ENCODE measurements at regions not wholly inside any gene's neighbourhood (a gene's known extent, or its start where the extent isn't known, plus 50 kb on each side); places are given as distances from the start of the nearest gene placed in this dataset.

DNA sequence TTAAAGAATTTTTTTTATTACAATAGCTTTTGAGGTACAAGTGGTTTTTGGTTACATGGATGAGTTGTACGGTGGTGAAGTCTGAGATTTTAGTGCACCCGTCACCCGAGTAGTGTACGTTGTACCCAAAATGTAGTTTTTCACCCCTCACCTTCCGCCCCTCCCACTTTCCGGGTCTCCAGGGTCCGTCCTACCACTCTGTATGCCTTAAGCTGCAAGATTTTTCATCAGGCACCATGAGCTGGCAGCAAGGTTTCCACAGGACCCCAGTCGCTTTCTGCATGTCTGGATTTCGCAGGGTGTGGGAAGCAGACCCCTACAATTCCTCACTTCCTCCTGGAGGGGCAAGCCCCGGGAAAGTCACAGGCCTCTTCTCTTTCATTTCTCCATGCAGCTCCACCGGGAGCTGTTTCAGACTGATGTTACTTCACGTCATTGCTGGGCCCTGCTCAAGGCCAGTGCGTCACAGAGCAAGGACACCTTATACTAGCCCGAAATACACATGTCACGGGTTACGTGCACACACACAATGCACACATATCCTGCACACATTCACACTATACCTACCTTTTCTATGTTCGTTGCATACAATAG is 179.1 kb downstream of the ZFP36L2 start:
- TF ChIP-seq, protein P1, sequence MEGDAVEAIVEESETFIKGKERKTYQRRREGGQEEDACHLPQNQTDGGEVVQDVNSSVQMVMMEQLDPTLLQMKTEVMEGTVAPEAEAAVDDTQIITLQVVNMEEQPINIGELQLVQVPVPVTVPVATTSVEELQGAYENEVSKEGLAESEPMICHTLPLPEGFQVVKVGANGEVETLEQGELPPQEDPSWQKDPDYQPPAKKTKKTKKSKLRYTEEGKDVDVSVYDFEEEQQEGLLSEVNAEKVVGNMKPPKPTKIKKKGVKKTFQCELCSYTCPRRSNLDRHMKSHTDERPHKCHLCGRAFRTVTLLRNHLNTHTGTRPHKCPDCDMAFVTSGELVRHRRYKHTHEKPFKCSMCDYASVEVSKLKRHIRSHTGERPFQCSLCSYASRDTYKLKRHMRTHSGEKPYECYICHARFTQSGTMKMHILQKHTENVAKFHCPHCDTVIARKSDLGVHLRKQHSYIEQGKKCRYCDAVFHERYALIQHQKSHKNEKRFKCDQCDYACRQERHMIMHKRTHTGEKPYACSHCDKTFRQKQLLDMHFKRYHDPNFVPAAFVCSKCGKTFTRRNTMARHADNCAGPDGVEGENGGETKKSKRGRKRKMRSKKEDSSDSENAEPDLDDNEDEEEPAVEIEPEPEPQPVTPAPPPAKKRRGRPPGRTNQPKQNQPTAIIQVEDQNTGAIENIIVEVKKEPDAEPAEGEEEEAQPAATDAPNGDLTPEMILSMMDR (conservative IDR thresholded peaks at IDR 0.05; ENCODE audit: low read depth, low read length) = no peak
- no peak overlapping the region for H3K4me3 ChIP-seq (ENCODE audit: low read depth, low read length)
- DNase-seq (ENCODE audit: low read depth) = no peak

DNA sequence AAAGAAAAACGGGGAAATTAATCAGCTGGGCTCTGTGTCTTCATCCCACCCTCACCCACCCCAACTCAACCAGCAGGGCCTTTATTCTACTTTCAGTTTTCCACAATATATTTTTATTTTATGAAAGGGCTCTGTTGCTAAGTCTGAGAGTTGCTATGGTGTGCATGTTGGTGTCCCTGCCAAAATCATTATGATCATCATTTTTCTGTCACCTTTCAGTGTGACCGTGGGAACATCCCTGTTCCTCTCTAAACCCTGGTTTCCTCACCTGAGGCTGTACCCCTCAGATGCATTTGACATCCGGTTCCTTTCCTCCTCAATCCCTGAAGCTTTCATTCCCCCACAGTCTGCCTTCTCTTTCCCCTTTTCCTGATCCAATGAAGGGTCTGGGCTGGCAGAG is 180.5 kb downstream of the ZFP36L2 start:
- no peak for DNase-seq (ENCODE audit: low read depth)
- TF ChIP-seq, protein P1 (conservative IDR thresholded peaks at IDR 0.05; ENCODE audit: low read depth, low read length) = no peak
- H3K4me3 ChIP-seq (ENCODE audit: low read depth, low read length) = no peak overlapping the region

DNA sequence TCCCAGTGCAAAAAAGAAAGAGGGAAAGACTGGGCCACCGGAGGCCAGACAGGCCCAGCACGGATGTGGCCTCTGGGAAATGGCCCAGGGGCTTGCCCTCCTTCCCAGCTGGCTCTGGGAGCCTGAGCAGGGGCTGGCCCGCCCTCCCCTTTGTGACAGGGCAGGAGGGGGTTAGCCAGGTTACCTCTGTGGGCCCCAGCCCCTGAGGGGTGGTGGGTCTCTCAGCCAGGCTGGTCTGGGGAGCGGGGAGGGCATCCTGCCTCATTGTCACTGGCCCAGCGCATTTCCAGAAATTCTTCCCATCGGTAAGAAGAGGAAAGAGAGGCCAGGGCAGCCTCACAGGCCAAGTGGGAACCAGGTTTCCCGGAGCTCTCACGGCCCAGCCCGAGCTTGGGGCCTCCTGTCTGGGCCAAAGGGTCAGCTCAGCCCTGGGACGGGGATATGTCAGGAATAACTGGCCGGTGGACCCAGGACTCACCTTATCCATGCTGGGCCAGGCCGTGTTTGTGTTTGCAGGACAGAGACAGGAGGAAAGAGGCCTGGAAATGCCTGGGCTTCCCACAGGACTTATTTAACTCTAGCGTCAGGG is 182.2 kb downstream of the ZFP36L2 start:
- no peak overlapping the region for H3K4me3 ChIP-seq (ENCODE audit: low read depth, low read length)
- no peak for DNase-seq (ENCODE audit: low read depth)
- TF ChIP-seq, protein P1 (conservative IDR thresholded peaks at IDR 0.05; ENCODE audit: low read depth, low read length) = no peak

DNA sequence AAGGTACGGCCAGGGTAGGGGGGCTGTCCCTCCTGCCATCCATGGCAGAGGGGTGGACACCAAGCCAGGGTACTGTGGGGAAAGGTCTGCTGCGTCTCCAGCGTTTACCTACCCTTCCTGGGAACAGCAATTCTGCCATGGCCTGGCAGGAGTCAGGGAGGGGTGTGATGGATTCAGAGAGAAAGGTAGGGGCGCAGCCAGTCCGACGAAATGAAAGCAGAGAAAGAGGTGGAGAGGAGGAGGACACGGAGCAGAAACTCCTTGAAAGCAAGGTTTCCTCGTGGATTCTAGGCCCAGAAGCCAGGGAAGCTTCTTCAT is 182.9 kb downstream of the ZFP36L2 start:
- TF ChIP-seq, protein P1 (conservative IDR thresholded peaks at IDR 0.05; ENCODE audit: low read depth, low read length) = no peak
- no peak overlapping the region for H3K4me3 ChIP-seq (ENCODE audit: low read depth, low read length)
- DNase-seq (ENCODE audit: low read depth) = no peak

DNA sequence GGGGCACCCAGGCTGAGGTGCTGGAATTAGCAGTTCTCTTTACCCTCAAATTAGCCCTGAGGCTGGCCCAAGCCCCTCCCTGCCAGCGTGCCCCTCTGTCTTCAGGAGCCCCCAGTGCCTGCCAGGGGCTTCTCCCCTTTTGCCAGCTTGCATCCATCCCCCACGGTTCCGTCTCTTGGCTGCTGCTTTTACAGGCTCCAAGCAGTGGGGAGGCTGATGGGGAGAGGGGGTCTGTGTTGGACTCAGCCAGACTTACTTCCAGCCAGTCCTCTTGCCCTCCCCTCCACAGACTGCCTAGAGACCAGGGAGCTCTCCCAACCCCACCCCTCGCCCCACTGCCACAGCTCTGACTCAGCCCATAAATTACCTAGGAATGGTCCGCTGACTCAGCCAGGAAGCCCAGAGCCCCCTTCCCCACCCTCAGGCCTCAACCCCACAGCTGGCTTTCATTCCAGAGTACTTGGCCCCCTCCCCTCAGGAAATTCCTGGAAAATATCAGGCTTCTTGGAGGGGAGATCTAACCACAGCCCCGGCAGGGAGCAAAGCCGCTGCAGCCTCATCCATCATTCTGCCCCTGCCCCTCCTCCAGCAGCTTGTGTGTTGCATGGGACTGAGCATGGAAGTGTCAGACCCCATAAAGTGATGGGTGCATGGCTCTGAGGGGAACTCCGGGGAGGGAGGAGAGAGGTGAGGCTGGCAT is 184.6 kb downstream of the ZFP36L2 start:
- DNase-seq (ENCODE audit: low read depth) = peak; percentile 80
- TF ChIP-seq, protein P1 (conservative IDR thresholded peaks at IDR 0.05; ENCODE audit: low read depth, low read length) = no peak
- H3K4me3 ChIP-seq (ENCODE audit: low read depth, low read length) = no peak overlapping the region

DNA sequence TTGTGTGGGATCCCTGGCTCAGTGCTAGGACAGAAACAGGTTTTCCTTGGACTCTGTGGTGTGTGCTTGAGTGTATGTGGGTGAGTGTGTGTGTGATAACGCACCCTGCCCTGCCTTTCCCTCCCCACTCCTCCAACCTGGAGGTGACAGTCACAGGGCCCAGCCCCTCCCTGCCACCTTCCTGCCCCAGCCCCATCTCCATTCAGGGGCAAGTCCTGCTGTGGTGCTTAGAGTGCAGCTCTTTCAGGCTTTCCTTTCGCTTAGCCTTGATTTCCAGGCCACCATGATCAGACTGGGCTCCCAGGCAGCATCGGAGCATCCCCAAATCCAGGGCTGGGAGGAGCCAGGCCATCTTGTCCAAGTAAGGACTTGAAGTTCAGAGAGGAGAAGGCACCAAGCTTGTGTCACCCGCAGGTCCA is 185.2 kb downstream of the ZFP36L2 start:
- H3K4me3 ChIP-seq (ENCODE audit: low read depth, low read length) = no peak overlapping the region
- no peak for DNase-seq (ENCODE audit: low read depth)
- TF ChIP-seq, protein P1 (conservative IDR thresholded peaks at IDR 0.05; ENCODE audit: low read depth, low read length) = no peak

Data from choroid plexus epithelial cell (primary cell).